ENCODE measurements at regions not wholly inside any gene's neighbourhood (a gene's known extent, or its start where the extent isn't known, plus 50 kb on each side); places are given as distances from the start of the nearest gene placed in this dataset.

GRCh38 chr7:12987238-12987637 lies 299.8 kb downstream of the ARL4A start (continued):
- TF ChIP-seq POLR2AphosphoS5 (IDR thresholded peaks at IDR 0.05; ENCODE audit: low read depth) (no peak), STAT1 (IDR thresholded peaks at IDR 0.05; ENCODE audit: unreplicated experiment) (no peak), ZNF114 (CRISPR knock-in tag; IDR thresholded peaks at IDR 0.05) (no peak), NANOG (IDR thresholded peaks at IDR 0.05; ENCODE audit: borderline replicate concordance) (no peak), ZNF331 (CRISPR knock-in tag; IDR thresholded peaks at IDR 0.05; ENCODE audit: low read depth) (no peak)

GRCh38 chr7:12990440-12990839 lies 303.0 kb downstream of the ARL4A start:
- Mint-ChIP-seq H3K9me3 (no peaks in the 10 kb centered on the region), H3K27ac (no peak overlapping the region), H3K4me3 (no peak overlapping the region), H3K27me3 (ENCODE audit: insufficient read depth, low read depth, poor library complexity) (peaks cover 2% of the 10 kb centered on the region), H3K36me3 (ENCODE audit: low read depth) (no peaks in the 10 kb centered on the region; the same call in 2 of the 3 replicates), H3K4me1 (peaks cover 19% of the 10 kb centered on the region)
- Histone ChIP-seq H3K79me2 (replicated peaks; ENCODE audit: insufficient read depth) (no peaks in the 10 kb centered on the region), H3K9me2 (ENCODE audit: insufficient read depth) (no peaks in the 10 kb centered on the region), H4K20me1 (replicated peaks; ENCODE audit: insufficient read depth) (no peaks in the 10 kb centered on the region), H3K4me2 (no peak overlapping the region), H3K36me3 (ENCODE audit: insufficient read depth) (no peaks in the 10 kb centered on the region), H3K27me3 (ENCODE audit: insufficient read depth) (no peaks in the 10 kb centered on the region), H2AFZ (no peak overlapping the region), H3K27ac (ENCODE audit: low read depth) (no peak overlapping the region), H3K4me3 (no peak overlapping the region), H3K4me1 (ENCODE audit: insufficient read depth) (peaks cover 23% of the 10 kb centered on the region), H3F3A (replicated peaks; ENCODE audit: low read depth) (no peaks in the 10 kb centered on the region)
- TF ChIP-seq EZH2phosphoT487 (IDR thresholded peaks at IDR 0.05; ENCODE audit: unreplicated experiment) = no peak
- no peak for TF ChIP-seq REST (IDR thresholded peaks at IDR 0.05; ENCODE audit: unreplicated experiment)
- TF ChIP-seq ETS1 (IDR thresholded peaks at IDR 0.05) = no peak
- TF ChIP-seq ZNF114 (CRISPR knock-in tag; IDR thresholded peaks at IDR 0.05) = no peak
- no peak for TF ChIP-seq EZH2 (IDR thresholded peaks at IDR 0.05; ENCODE audit: low read depth, unreplicated experiment)
- TF ChIP-seq STAT1 (IDR thresholded peaks at IDR 0.05; ENCODE audit: unreplicated experiment) = no peak
- TF ChIP-seq CREB1 (CRISPR knock-in tag; IDR thresholded peaks at IDR 0.05; ENCODE audit: low read depth) = no peak
- no peak for TF ChIP-seq NANOG (IDR thresholded peaks at IDR 0.05; ENCODE audit: borderline replicate concordance)
- TF ChIP-seq POLR2AphosphoS5 (IDR thresholded peaks at IDR 0.05; ENCODE audit: low read depth) = no peak
- TF ChIP-seq ZNF331 (CRISPR knock-in tag; IDR thresholded peaks at IDR 0.05; ENCODE audit: low read depth) = no peak
- no peak for TF ChIP-seq JUNB (IDR thresholded peaks at IDR 0.05; ENCODE audit: unreplicated experiment)
- TF ChIP-seq ZNF462 (CRISPR knock-in tag; IDR thresholded peaks at IDR 0.05) = no peak
- TF ChIP-seq CTCF (conservative IDR thresholded peaks at IDR 0.05; ENCODE audit: low read depth in 2 of 2) = no peak
- ATAC-seq (no peak), DNase-seq (ENCODE audit: low spot score) (no peak)

All from GM23338 (cell line).